HG03354 (cell line): ENCODE measurements at regions not wholly inside any gene's neighbourhood (a gene's known extent, or its start where the extent isn't known, plus 50 kb on each side); places are given as distances from the start of the nearest gene placed in this dataset.
"Not testable (repeated sequence)": the region's sequence is repeated elsewhere in the genome, so short reads cannot be mapped to it uniquely, and the experiment has no call there.

Experiments
- ATAC-seq: cut with Tn5 transposase; IDR thresholded peaks from one replicate; pipeline ENCODE4 v1.9.1; 2021; ENCODE audit warnings: mild to moderate bottlenecking; ENCODE audit not compliant: unreplicated experiment, poor library complexity, severe bottlenecking

DNA sequence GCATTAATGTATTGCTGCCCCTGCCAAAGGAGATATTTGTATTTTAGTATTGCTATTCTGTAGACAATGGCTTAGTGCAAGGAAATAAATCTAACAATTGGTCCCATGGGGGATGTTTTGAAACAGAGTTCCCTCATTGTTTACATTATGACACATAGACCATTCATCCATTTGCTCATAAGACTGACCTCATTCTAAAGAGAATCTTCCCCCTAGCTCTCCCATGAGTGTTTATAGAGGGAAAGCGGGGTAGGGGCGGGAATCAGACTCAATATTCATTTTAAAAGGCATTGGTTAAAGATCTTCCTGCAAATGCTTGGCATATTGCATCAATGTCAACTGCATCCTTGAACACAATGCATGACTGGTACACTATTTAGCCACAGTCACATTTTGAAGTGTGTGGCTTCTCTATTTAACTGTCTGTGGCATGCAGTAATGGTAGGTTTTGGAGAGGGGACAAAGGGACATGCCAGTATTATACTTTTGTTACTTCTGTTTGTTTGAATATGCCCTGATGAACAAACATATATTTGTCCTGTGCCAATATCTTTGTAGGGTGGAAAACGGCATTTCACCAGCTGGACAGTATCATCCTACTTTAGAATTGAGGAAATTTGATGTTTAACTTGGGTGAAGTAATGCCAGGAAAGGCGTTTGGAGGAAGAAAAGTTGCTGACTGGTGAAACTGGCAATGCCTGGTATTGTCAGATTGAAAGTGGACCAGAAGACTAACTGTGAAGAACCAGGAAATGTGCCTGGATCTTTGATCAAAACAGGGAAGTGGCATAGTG lies 84.1 kb upstream of the MEGF10 start:
- ATAC-seq, result no peak

GRCh38 chr5:127210042-127210441 lies 80.6 kb upstream of the MEGF10 start:
- ATAC-seq, result no peak

DNA sequence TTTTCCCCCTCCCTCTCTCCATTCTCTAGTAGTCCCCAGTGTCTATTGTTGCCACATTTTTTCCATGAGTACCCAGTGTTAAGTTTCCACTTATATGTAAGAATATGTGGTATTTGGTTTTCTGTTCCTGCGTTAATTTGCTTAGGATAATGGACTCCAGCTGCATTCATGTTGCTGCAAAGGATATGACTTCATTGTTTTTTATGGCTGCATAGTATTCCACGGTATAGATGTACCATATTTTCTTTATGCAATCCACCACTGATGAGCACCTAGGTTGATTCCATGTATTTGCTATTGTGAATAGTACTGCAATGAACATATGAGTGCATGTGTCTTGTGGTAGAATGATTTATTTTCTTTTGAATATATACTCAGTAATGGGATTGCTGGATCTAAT lies 77.4 kb upstream of the MEGF10 start:
- no peak for ATAC-seq

DNA sequence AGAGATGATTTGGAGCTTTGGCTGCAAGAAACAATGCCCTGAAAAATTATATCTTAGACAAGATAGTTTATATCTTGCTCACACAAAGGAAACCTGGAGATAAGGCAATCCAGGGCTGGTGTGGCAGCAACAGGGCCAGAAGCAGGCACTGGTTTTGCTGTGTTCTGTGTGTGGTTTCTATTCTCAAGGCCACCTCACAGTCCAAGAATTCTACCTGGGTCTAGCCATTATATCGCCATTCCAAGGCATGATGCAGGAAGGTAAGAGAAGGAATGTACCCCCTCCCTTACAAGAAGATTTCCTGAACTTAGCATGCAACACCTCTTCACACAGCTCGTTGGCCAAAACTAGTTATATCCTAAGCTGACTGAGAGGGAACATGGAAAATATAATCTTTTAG lies 74.5 kb upstream of the MEGF10 start:
- ATAC-seq, result no peak

DNA sequence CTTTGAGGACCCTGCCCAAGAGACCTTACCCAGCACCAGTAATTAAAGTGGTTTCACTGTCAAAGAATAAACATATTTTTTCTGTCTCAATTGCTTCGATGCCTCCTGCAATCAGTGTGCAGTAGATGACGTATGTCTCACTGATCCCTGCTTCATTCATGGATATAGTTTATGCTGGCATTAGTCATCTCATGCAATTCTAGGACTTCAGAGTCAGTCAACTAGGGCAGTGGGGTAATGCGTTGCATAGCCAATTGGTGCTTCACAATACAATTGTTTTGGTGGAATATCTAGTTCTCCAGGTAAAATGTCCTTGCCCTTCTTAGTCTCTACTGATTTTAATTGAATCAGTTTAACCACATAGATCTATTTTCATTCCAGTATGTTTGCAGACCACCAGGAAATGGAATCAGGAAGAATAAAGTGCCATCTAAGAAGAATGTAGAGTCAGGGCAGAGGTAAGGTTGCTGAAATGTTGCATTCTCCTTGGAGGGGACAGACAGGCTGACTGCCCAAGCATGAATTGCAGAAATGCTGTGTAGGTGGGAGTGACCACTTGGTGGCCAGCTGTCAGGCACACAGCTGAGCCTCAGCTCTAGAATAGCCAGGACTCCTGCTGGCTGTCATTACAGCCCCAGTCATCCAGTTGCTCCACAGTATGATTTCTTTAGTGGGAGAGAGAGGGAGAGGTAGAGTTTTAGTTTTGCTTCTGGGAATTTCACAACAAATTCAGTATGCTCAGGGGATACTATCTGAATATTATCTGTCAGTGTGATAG lies 73.5 kb upstream of the MEGF10 start:
- ATAC-seq, result no peak

- not testable (repeated sequence) for ATAC-seq
Measured at GRCh38 chr5:127221936-127222335, 68.7 kb upstream of the MEGF10 start.

DNA sequence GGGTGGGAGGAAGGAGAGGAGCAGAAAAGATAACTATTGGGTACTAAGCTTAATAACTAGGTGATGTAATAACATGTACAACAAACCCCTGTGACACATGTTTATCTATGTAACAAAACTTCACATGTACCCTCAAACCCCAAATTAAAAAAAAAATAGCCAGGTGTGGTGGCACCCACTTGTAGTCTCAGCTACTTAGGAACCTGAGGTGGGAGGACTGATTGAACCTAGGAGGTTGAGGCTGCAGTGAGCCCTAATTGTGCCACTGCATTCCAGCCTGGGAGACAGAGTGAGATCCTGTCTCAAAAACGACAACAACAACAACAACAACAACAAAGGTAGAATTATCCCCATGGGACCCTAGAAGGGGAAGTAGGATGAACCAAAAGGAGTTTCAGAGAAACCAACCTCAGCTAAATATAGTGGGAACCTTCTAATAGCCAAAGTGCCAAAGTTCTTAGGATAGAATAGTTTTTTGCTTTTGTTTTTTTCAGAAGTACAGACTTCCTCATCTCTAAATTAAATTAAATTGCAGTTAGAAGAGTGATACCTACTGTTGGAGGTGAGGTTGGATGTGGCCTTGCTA lies 67.9 kb upstream of the MEGF10 start:
- peak; percentile 77 for ATAC-seq

GRCh38 chr5:127223256-127223974 lies 67.2 kb upstream of the MEGF10 start:
- peak; percentile 4 for ATAC-seq

- ATAC-seq, result no peak
Measured at GRCh38 chr5:127227881-127228280, 62.7 kb upstream of the MEGF10 start.

GRCh38 chr5:127228540-127229184 lies 61.9 kb upstream of the MEGF10 start:
- no peak for ATAC-seq

DNA sequence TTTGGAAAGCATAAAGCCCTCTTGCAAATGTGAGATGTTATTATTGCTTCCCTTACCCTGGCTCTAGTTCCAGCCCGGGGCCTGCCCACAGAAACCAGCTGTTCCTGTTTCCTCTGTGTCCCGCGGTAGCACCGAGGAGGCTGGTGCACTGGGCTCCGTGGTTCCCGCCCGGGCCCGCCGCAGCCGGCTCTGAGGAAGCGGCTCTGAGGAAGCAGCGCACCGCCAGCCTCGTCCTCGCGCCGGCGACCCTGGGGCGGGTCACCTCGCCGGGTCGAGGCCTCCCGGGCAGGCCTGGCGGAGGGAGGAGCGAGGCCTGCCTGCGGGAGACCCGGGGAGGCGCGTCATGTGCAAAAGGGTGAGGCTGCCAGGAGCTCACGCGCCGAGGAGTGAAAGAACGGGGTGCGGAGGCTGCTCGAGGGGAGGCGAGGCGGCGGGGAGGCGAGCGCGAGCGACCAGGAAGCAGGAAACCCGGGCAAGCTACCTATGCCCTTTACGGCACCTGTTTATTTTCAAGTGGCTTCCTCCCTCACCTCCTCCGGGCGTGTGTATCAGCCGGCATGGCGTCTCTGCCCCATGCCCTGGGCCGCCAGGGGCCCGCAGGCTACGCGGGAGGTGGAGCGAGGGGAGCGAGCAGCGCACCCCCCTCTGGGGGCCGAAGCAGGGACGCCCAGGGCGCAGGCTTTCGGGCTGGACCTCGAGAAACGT lies 61.3 kb upstream of the MEGF10 start:
- peak; percentile 82 for ATAC-seq

GRCh38 chr5:127231118-127231517 lies 59.5 kb upstream of the MEGF10 start:
- no peak for ATAC-seq

DNA sequence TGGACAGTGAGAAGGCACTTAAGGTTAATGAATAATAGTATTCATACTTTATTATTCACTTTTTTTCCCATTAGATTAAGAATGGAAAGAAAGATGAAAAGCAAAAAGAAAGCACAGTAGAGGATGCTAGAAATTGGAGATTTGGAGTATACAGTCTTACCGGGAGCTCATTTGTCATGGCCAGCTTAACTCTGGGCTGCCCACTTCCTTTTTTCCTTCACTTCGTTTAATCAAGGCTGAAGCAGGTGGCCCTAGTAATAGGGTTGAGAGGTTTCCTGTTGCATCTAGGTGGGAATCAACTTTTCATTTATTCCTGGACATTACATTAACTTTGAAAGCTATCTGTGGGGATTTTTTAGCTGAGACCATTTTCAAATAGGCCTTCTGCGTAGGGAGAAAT lies 57.0 kb upstream of the MEGF10 start:
- no peak for ATAC-seq

- ATAC-seq, result no peak
Measured at GRCh38 chr5:127235136-127235535, 55.5 kb upstream of the MEGF10 start.

GRCh38 chr5:127236254-127236653 lies 54.3 kb upstream of the MEGF10 start:
- no peak for ATAC-seq
